ENCODE measurements at regions not wholly inside any gene's neighbourhood (a gene's known extent, or its start where the extent isn't known, plus 50 kb on each side); places are given as distances from the start of the nearest gene placed in this dataset.
A peak's percentile ranks its signal among the peaks of the same experiment; 100 is the strongest.

DNA sequence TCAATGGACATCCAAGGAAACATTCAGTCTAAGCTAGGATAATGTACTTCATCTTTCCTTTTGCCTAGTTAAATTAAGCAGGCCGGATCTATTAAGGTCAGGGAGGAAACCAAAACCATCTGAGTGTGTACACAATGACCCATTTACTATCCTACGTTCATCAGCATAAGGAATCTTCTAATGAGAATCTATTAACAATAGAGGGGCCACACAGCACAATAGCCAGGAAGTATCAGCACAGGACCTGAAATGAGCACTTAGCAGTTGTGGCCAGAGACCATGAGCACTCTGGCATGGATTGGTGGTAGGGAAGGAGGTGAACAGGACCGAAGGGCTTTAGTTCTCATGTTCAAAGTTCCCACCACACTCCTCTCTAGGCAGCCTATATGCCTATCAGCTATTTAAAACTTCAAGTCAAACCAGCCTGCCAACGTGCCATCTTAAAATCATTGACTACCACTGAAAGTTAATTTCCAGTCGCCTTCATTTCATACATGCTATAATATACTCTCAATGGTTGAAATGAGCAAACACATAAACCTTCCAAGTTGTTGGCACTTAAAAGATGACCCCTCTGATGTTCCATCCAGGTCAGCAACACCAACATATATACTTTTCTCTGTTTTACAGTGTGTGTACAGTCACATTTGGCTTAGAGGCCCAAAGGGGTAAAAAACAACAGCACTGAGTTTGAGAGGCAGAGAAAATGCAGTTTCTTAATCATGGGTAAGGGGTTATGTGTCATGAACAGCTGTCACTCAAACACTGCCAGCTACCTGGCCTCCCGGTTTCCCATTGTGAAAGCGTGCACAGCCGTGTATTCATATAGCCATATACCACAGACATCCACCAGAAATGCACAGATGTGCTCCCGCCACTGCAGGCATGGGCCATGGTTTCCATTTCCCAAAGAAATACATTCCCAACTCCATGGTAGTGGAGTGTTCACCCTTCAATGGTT lies 184.3 kb downstream of the TBXT start:
- Histone ChIP-seq H3K27ac (ENCODE audit: insufficient read depth, low read length) (no peak overlapping the region), H2AFZ (replicated peaks; ENCODE audit: low read length, poor library complexity) (no peak overlapping the region), H4K5ac (ENCODE audit: low read depth, low read length) (no peak overlapping the region), H2BK120ac (ENCODE audit: low read depth, low read length) (no peak overlapping the region), H3K4me1 (ENCODE audit: control insufficient read depth, insufficient read depth, low read length) (peaks cover 7% of the 10 kb centered on the region), H2AK5ac (ENCODE audit: low read depth, low read length) (no peak overlapping the region), H3K4ac (ENCODE audit: low read depth, low read length) (no peak overlapping the region), H2BK20ac (ENCODE audit: low read depth, low read length) (no peak overlapping the region), H3K27me3 (ENCODE audit: control insufficient read depth, insufficient read depth, low read length) (no peaks in the 10 kb centered on the region), H4K8ac (ENCODE audit: low read depth in 2 of 2, low read length in 2 of 2) (no peak overlapping the region), H3K9me3 (ENCODE audit: control insufficient read depth, insufficient read depth, low read length) (no peaks in the 10 kb centered on the region), H2AK9ac (replicated peaks; ENCODE audit: low read depth, low read length, poor library complexity) (no peak overlapping the region), H3K14ac (replicated peaks; ENCODE audit: low read depth, low read length) (no peak overlapping the region), H3K4me2 (ENCODE audit: low read depth, low read length) (peak overlapping the region; percentile 73), H3K79me1 (ENCODE audit: low read depth in 1 of 2, low read length in 2 of 2) (peaks cover 0 to 12% of the 10 kb centered on the region in 2 experiments; a peak in 1 of 4 replicates), H3K9me1 (ENCODE audit: insufficient read depth, low read length) (no peaks in the 10 kb centered on the region), H4K20me1 (ENCODE audit: insufficient read depth, low read length) (peaks cover 8% of the 10 kb centered on the region; the same call in 1 of the 2 replicates), H2BK15ac (ENCODE audit: low read depth, low read length) (no peak overlapping the region), H3K4me3 (ENCODE audit: insufficient read depth, low read depth, low read length) (no peak overlapping the region; the same call in 1 of the 2 replicates), H3K23ac (ENCODE audit: low read depth, low read length) (no peak overlapping the region), H3K56ac (ENCODE audit: extremely low read depth, insufficient read depth, low read length) (no peak overlapping the region), H3K9ac (ENCODE audit: low read depth, low read length) (no peak overlapping the region; the same call in 1 of the 2 replicates), H4K91ac (ENCODE audit: insufficient read depth, low read depth, low read length) (no peak overlapping the region), H3K18ac (ENCODE audit: low read depth, low read length) (no peak overlapping the region), H2BK5ac (ENCODE audit: low read depth, low read length, poor library complexity, severe bottlenecking) (no peak overlapping the region), H3K36me3 (ENCODE audit: control insufficient read depth, insufficient read depth, low read length) (peaks cover 4% of the 10 kb centered on the region)
- TF ChIP-seq MAZ (IDR thresholded peaks at IDR 0.05; ENCODE audit: borderline replicate concordance, low read depth, low read length) (no peak), BHLHE40 (IDR thresholded peaks at IDR 0.05; ENCODE audit: low read depth, low read length) (no peak), RAD21 (IDR thresholded peaks at IDR 0.05; ENCODE audit: low read length) (no peak), SMC3 (IDR thresholded peaks at IDR 0.05; ENCODE audit: low read depth, low read length) (no peak), NFE2L2 (IDR thresholded peaks at IDR 0.05; ENCODE audit: low read depth, low read length) (no peak), MXI1 (IDR thresholded peaks at IDR 0.05; ENCODE audit: borderline replicate concordance, low read depth, low read length) (no peak), MAFK (IDR thresholded peaks at IDR 0.05; ENCODE audit: low read depth, low read length) (no peak), RFX5 (IDR thresholded peaks at IDR 0.05; ENCODE audit: low read depth, low read length) (no peak), CEBPB (IDR thresholded peaks at IDR 0.05; ENCODE audit: low read depth, low read length) (no peak)
- TF ChIP-seq, protein P1, sequence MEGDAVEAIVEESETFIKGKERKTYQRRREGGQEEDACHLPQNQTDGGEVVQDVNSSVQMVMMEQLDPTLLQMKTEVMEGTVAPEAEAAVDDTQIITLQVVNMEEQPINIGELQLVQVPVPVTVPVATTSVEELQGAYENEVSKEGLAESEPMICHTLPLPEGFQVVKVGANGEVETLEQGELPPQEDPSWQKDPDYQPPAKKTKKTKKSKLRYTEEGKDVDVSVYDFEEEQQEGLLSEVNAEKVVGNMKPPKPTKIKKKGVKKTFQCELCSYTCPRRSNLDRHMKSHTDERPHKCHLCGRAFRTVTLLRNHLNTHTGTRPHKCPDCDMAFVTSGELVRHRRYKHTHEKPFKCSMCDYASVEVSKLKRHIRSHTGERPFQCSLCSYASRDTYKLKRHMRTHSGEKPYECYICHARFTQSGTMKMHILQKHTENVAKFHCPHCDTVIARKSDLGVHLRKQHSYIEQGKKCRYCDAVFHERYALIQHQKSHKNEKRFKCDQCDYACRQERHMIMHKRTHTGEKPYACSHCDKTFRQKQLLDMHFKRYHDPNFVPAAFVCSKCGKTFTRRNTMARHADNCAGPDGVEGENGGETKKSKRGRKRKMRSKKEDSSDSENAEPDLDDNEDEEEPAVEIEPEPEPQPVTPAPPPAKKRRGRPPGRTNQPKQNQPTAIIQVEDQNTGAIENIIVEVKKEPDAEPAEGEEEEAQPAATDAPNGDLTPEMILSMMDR (conservative IDR thresholded peaks at IDR 0.05; ENCODE audit: low read depth, low read length), result no peak
- in situ Hi-C loops (cut with MboI; ENCODE audit: low sequenced_read_pairs) (no loop called here), intact Hi-C loops (cut with micrococcal nuclease) (loop anchor here (1.0 kb wide), 1 partner anchor 93 kb away; no protein-coding TSS in a partner anchor), dilution Hi-C loops (cut with HindIII; ENCODE audit: low sequenced_read_pairs, unreplicated experiment) (no loop called here)
- ChIA-PET CTCF (interaction anchor here (0.9 kb wide), 1 partner anchor 115 kb away, joined by 4 read pairs; no protein-coding TSS in a partner anchor), POLR2A (ENCODE audit: unreplicated experiment) (no interaction called here)
- no TSS peak for BruUV-seq (replicated peaks)
- DNase-seq, result no peak
- WGBS, 2 experiments (ENCODE audit: extremely low coverage in 2 of 2, insufficient read length in 1 of 2), result 86% methylated on average over 2 of the region's 9 CpGs; no CpG with 5 or more reads in 1 of the 2 experiments
- no peak for ATAC-seq (ENCODE audit: low read depth)
